ENCODE measurements at regions not wholly inside any gene's neighbourhood (a gene's known extent, or its start where the extent isn't known, plus 50 kb on each side); places are given as distances from the start of the nearest gene placed in this dataset.

GRCh38 chr14:27485193-27485592, 887.4 kb upstream of the NOVA1 start:
- Histone ChIP-seq H3K4me3 (no peak overlapping the region), H3K9me3 (peaks cover 0 to 5% (median 0%) of the 10 kb centered on the region in 12 donors), H3K27me3 (no peaks in the 10 kb centered on the region), H3K36me3 (no peaks in the 10 kb centered on the region), H3K27ac (no peak overlapping the region), H3K4me1 (no peaks in the 10 kb centered on the region)
- intact Hi-C loops (cut with DNase I): no loop called here
- no peak for TF ChIP-seq POLR2A (IDR thresholded peaks at IDR 0.05)
- no peak for TF ChIP-seq CTCF (IDR thresholded peaks at IDR 0.05)
- DNase-seq (no peak), ATAC-seq (no peak)

- Histone ChIP-seq H3K27ac (no peak overlapping the region), H3K27me3 (no peaks in the 10 kb centered on the region), H3K4me1 (no peaks in the 10 kb centered on the region), H3K9me3 (peaks cover 0 to 37% (median 12%) of the 10 kb centered on the region in 12 donors), H3K36me3 (no peaks in the 10 kb centered on the region), H3K4me3 (no peak overlapping the region)
- 59 to 77% (median 67%) methylated on average over 1 of the region's 1 CpG; no CpG with 5 or more reads in 1 of the 4 donors for WGBS, 4 donors
- DNase-seq: no peak
- no peak for ATAC-seq
- intact Hi-C loops (cut with DNase I): no loop called here
- TF ChIP-seq CTCF (IDR thresholded peaks at IDR 0.05) (no peak), POLR2A (IDR thresholded peaks at IDR 0.05) (no peak)
Observed at GRCh38 chr14:27506272-27506671, 908.4 kb upstream of the NOVA1 start.

- Histone ChIP-seq H3K27me3 (no peaks in the 10 kb centered on the region), H3K9me3 (peaks cover 0 to 9% (median 0%) of the 10 kb centered on the region in 12 donors), H3K4me3 (no peak overlapping the region), H3K4me1 (no peaks in the 10 kb centered on the region), H3K27ac (no peak overlapping the region), H3K36me3 (no peaks in the 10 kb centered on the region)
- WGBS, 4 donors: 0 to 23% (median 7%) methylated on average over 1 of the region's 1 CpG
- TF ChIP-seq CTCF (IDR thresholded peaks at IDR 0.05): peak in 2 of 12 donors; percentile 22 to 31
- no peak for TF ChIP-seq POLR2A (IDR thresholded peaks at IDR 0.05)
- no peak for DNase-seq
- intact Hi-C loops (cut with DNase I): no loop called here
- no peak for ATAC-seq
Observed at GRCh38 chr14:27528328-27528727, 930.5 kb upstream of the NOVA1 start.

GRCh38 chr14:27536748-27537147, 938.9 kb upstream of the NOVA1 start:
- H3K4me3 ChIP-seq: no peak overlapping the region
- H3K27ac ChIP-seq: no peak overlapping the region
- ATAC-seq (no peak), DNase-seq (no peak)
- H3K36me3 ChIP-seq: no peaks in the 10 kb centered on the region
- no peaks in the 10 kb centered on the region for H3K27me3 ChIP-seq
- intact Hi-C loops (cut with DNase I): no loop called here
- peaks cover 0 to 6% (median 0%) of the 10 kb centered on the region in 12 donors for H3K9me3 ChIP-seq
- WGBS, 4 donors: 49 to 68% (median 60%) methylated on average over 3 of the region's 3 CpGs
- H3K4me1 ChIP-seq: no peaks in the 10 kb centered on the region
- no peak for TF ChIP-seq POLR2A (IDR thresholded peaks at IDR 0.05)
- TF ChIP-seq CTCF (IDR thresholded peaks at IDR 0.05): no peak

All from heart left ventricle (tissue), 16 donors.